Mucosa of gallbladder (tissue), 1 donor: ENCODE measurements at regions not wholly inside any gene's neighbourhood (a gene's known extent, or its start where the extent isn't known, plus 50 kb on each side); places are given as distances from the start of the nearest gene placed in this dataset.

ENCODE experiments used
- DNase-seq: peaks from one replicate; pipeline ENCODE4 v3.0.0-alpha.2; 2020; ENCODE audit warnings: low spot score
- donor health status: DM: no; HTN: no; CAD: no.

DNA sequence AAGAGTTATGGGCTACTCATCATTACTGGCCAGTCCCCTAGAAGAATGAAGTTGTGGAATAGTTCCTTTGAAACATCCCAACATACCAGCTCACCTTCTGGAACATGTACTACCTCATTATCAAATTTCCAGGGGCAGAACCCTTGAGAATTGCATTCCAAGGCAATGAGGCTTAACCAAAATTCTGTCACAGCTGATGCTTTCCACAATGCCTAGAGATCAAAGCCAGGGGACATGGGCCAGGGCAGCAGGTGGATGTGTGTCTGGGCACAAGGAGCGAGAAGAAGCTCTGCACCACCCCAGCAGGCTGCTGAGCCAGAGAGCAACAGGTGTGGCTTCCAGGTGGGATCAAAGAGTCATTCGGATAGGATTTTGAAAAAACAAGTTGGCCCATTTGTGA is 362.1 kb downstream of the EFNB2 start:
- no peak for DNase-seq

DNA sequence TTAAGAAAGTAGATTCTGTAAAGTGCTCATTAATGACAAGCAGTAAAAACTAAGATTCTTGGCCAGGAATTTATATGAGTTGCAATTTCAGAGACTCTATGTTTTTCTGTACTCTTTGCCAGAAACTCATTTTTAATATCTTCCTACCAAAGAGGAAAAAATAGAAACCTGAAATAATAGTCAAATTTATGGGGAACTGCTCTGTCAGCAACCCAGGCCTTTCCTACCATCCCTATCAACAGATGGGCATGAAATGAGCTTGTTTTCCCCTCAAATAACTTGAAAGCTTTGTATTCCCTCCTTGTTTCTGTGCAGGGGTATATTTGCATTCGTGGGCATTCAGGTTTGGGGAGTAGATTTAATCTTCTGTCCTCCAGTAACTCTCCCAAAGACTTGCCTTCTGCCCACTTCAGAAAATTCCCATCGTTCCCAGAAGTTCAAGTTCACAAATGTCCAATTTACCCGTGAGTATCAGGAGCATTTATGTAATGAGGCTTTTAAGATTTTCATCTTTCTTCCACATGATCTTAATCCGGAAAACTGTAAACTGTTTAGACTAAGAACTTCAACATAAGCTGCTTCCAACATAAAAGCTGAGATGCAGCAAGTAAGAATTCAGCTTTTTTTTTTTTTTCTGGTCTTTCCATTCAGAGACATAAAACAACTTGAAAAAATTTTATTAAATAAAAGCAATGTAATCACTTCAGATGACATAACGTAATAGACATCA is 363.1 kb downstream of the EFNB2 start:
- no peak for DNase-seq

DNA sequence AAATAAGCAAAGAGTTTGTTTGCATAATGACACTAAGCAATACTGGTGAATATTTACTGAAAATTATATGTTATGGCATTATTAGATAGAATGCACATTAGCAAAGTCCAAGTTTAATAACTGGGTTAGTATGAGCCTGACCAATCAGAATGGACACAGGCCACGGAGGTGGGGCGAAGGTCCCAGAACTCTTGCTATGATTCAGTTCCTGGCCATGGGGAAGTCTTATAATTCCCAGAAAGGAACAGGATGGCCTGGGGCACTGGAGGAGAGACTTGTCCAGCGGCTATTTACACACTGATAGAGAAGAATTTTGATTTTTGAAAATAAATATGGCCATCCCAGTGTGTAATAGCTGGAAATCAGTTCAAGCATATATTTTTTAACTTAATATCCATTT is 372.0 kb downstream of the EFNB2 start:
- DNase-seq: no peak

DNA sequence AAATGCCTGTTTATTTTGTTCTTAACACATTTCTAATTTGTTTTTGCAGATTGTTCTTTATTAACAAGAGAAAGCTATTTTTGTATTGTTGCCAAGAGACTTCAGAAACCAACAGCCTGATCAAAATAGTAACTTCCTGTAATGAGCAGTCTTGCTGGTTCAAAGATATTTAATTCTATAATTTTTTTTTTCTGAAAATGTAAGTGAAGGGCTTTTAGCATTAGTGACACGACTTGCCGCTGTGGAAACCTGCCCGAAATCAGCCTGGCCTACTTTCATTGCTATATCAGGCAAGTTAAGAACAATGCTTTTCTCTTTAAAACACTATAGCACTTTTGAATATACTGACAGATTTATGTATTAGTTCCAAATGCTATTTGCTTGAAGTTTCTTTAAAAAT is 374.3 kb downstream of the EFNB2 start:
- DNase-seq: no peak

DNA sequence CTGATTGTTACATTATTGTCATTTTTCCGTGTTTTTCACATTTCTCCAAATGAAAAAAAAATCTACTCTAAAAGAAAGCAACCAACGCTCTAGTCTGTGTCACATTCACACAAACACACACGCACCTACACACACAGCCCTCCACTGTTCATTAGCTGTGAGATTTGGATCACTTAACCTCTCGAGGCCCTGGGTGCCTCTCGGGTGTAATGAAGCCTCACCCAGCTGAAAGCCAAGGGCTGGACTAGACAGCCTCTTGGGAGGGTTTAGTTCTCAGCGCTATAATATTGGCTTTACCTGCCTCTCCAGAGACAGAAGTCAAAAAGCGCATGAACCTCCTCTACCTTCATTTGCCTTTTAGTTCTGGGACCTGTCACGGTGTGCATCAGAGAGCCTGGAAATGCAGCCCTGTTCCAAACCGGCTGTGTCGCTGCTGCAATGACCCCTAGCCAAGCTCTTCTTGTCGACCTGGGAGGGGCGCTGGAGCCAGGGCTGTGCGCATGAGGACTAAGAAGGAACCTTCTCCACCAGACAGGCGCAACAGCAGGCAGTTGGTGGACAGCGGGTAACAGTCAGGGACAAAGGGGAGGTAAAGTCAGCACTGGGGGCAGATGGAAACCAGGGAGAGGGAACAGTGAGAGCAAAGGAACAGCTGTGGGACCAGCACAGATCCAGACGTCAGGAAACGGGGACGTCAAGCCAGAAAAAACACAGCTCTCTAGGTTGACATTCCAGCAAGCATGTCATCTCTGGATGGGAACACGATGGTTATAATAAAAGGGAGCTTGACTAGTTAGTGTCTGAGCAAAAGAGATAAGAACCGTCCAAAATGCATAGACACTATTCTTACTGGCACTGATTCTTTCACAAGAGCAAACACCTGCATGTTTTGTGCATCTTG is 375.9 kb downstream of the EFNB2 start:
- no peak for DNase-seq

DNA sequence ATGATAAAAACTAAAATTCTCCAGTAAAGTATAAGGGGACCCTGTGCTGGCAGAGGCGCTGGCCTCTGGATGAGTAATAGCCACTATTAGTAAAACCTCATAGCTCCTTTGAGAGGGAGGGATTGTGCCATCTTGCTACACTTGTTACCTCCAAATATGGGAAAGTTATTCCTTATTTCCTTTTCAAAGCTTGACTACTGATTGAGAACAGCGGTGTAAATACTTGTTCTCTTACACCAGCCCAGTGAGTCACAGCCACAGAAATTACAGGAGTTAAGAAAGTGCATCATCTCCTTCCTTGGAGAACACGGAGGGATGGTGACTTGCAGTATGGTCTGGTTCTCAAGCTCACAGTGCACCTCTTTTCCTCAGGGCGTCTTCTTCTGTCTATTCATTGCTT is 379.0 kb downstream of the EFNB2 start:
- no peak for DNase-seq

DNA sequence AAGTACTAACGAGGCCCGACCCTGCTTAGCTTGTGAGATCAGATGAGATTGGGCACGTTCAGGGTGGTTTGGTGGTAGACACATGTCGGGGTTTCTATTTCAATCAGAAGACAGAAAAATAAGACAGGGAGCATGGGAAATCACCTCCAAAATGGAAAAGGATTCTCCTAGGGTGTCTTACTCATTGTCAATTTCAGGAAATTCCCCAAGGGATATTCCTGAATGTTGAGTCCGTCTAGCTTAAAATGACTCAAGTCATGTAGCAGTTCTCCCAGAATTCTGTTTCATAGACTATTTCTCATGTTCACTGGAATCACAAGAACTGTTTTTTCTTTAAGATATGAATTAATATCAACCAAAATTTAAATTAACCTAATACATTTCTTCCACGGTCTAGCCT is 380.1 kb downstream of the EFNB2 start:
- no peak for DNase-seq

DNA sequence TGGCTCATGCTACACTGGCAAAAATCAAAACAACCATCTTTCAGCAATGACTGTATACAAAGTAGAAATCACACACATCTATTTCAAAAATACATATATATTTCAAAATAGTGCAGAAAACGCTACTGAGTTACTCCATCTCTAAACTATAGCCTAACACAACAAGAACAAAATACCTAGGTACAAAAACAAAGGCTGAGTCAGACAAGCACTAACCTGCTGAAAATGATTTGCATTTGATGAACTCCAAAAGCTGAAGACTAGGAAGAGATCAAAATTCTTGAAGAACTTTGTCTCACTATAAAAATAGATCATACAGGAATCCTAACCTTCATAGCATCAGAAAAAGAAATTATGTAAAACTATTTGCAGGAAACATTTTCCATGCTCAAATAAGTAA is 381.6 kb downstream of the EFNB2 start:
- DNase-seq: no peak

DNA sequence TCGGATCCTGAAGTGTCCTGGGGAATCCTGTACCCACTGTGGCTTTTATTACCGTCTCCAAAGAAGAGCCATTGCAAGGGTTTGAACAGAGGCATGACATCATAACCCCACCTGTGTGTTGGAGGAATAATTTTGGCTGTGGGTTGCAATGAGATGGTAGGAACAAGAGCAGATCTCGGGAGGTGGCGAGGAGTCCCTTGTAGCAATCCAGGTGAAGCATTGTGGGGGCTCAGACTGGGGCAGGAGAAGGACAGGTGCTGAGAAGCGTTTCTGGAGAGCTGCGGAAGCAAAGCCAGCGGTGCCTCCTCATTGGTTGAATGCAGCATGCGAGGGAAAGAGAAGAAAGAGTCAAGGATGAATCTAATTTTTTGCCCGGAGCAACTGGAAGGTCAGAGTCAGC is 382.4 kb downstream of the EFNB2 start:
- no peak for DNase-seq

DNA sequence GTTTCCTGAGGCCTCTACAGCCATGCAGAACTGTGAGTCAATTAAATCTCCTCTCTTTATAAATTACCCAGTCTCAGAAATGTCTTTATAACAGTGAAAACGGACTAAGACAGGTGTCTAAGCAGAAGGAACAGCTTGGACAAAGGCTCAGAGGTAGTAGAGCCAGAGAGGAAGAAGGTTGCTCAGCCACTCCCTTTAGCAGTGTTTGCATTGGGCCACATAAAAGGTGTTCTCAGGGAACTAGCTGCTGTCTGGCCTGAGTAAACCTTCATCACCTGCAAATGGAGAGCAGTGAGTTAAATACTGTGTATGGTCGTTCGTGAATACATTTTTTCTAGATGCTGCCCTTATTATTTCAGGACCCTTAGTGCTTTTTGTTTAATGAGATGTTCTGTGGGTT is 383.4 kb downstream of the EFNB2 start:
- DNase-seq: no peak

DNA sequence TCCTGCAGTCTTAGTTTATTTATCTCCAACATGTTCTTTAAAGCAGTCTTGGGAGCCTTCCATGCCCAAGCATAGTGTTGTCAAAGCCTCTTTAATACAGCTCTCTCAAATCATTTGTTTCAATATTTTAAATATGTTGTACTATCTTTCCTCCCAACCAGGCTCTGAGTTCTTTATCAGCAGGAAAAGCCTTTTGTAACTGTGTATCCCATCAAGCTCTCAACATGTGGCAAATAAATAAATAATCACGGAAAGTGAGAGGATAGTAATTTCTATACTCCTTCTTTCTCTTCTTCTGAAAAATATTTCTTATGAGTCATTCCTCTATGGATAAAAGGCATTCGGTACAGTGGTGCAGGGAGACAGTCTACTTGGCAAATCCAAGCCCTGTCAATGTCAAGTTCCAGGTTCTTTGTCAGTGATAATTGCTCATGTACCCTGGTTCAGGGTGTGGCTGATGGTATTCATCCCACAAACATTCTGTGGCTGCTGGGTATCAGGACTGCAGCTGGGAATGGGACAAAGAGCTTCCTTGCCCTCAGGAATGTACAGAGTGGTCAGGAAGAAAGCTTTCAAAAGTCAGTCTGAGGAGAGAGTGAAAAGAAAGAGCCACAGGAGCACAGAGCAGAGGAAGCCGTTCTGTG is 384.3 kb downstream of the EFNB2 start:
- DNase-seq: no peak

DNA sequence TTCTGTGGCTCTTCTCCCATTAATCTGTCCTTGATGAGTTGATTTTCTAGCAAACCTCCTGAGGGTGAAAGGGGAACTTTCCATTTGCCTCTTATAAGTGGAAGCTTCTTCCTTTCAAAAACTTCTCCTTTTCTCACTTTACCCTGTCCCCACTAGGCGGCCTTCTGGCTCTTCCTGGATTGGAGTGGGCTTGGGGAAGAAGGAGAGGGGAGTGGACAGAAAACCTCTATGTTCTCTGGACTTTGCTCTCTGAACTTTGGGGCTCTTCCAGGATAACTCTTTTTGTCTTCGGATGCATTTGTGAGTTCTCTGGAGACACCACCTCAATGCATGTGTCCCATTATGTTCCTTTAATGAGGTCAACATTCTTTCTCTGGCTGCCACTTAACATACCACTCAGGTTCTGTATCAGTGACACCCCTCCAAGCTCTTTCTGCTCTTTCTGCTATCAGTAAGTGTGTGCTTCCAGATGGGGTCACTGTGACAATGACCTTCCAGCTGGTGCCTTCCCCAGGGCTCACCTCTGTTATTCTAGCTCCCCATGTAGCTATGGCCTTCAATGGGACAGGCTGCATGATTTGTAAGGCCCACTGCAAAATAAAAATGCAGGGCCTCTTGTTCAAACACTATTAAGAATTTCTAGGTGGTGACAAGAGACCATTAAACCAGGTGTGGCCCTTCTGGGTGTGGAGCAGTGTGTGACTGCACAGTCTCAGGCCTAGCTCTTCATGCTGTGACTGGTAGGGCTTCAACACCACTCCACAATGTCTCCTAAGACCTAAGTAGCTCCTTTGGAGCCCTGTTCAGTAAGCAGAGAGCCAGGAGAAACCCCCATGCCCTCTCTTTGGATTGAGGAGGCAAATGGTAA is 389.2 kb downstream of the EFNB2 start:
- DNase-seq: no peak

DNA sequence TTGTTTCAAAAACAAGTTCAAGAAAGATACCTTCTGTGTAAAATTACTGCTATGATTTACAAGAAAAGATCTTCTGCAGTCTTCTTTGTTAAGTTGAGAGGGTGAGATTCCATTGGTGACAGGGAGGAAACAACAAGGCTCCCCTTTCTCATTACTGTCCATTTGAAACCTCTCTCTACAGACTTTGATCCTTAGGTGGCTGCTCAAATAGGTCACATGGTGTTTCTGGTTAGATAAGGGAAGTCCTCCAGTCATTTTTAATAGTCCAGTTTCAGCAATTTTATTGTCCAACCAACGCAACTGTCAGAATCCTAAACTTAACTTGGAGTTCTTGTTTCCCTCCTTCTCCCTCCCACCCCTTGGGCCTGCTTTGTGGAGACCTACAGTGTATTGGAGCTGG is 390.4 kb downstream of the EFNB2 start:
- DNase-seq: no peak

DNA sequence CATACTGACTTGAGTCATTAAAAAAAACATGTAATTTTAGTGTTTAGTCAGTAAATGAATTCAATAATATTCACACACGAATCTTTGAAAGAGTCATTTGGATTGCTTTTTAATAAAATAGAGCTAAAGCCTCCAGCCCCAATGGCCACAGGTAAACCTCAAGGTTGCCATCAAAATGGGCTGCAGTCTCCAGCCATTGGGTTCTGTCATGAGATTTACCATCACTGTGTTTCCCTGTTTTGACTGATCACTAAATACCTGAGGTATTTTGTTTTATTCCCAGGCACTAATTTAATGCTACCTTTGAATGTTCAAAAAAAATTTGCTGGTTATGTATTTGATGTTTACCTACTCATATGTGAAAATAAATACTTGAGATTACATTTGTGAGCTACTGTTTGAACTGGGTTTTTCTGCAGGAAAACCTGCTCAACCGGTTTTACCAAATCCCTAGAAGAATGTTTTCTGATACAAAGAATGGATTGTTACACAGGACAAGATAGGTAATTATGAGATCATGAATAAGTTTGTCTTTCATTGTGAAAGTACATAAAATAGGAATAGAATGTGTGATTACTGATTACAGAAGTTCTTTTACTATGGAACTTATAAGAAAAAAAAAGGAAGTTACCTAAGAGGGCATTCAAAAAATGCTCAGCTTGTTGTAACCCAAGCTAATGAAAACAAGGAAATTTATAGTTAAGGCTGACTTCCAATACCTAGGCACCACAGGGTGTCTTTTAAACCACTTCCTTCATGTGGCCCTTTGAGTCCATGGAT is 391.3 kb downstream of the EFNB2 start:
- DNase-seq: peak; percentile 62

DNA sequence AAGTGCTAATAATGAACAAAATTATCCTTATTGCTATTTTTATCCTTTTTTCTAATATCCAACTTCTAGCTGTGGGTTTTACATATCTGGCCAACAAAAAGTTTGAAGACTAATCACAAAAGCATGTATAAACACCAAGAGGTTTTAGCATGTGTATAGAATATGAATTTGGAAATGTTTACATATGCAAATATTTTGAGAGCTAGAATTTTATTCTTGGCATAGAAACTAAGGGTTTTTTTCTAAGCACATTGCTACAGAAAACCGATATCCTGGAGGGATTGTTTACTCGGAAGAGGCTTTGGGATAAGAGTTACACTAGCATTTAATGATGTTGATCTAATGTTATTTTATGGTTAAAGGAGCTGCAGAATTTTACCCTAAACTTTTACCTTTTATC is 392.1 kb downstream of the EFNB2 start:
- no peak for DNase-seq

DNA sequence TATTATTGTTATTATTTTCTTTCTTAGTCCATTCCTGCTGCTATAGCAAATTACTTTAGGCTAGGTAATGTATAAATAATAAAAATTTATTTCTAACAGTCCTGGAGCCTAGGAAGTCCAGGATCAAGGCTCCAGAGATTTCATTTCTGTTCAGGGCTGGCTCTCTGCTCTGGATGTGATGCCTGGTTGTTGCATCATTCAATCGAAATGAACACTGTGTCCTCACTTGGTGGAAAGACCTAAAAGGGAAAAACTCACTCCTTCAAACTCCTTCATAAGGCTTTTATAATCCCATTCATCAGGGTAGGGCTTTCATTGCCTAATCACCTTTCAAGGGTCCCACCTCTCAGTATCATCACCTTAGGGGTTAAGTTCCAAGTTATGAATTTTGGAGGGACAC is 395.0 kb downstream of the EFNB2 start:
- DNase-seq: no peak

DNA sequence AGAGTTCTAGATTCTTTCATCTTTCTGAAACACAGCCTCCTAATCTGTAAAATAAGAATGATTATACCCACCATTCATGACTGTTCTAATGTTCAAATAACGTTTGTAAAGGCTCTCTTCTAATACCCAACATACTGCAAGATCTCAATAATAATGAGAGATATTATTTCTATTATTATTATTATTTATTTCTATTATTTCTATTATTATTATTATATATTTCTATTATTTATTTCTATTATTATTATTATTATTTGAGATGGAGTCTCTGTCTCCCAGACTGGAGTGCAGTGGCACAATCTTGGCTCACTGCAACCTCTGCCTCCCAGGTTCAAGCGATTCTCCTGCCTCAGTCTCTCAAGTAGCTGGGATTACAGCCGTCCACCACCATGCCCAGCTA is 395.5 kb downstream of the EFNB2 start:
- no peak for DNase-seq

DNA sequence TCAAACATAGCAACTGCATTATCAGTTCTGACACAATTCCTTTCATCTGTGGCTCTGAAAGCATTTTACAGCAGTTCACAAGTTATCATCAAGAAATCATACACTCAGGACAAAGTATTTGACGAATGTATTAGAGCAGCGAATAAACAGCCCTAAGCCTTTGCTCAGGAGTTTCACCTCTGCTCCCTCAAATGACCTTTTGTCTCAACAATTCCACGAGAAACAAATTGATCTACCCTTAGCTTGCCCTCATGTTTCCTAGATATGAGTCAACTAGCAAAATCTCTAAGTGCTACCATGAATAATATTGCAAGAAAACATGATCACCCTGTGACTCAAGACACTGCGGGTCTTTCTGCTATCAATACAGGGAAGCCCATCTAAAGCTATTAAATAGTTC is 396.1 kb downstream of the EFNB2 start:
- no peak for DNase-seq

DNA sequence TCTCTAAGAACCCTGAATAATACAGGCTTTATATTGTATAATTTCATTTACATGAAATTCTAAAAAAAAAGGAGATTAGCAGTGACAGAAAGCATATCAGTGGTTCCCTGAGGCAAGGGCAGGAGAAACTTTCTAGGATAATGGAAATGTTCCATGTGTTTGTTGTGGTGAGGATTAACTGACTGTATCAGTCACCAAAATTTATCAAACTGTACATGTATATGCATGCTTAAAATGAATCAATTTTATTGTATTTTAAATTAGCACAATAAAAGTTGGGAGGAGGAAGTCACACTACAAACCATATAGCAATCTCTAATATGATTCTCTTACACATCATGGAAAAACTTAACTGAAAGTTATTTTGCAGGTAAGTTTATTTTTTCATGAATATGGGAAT is 396.8 kb downstream of the EFNB2 start:
- DNase-seq: no peak

DNA sequence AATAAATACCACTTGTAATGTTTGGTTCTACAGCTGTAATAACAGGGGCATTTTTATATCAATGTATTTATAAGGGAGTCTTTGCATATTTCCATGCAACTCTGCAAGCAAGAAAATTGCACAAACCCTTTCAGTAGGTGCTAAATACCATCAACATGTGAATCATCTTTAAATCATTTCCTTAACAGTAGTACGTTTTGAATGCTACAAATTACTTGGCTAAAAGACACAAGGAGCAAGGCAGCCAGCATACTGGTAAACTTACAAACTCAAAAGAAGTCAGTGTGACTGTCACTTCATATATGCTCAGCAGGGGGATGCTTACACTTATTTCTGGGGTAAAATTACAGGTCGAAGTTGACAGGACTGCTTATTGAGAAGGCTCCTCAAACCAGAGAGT is 402.4 kb downstream of the EFNB2 start:
- DNase-seq: no peak

DNA sequence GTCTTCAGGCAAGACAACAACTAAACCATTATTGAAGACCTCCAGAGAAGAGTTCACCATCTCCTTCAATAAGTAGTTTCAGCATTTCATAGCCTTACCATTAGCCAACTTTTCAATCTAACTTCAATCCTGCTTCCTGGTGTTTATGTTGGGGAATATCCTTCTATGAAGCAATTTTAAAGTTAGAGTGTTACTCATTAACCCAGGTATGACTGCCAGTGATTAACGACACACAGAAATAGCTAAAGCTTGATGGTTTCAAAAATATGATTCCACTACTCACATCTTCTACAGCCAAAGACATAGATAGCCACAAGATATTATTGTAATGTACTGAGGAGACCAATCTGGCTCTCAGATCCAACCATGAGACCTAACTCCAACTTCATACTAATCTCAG is 403.2 kb downstream of the EFNB2 start:
- DNase-seq: no peak
